ENCODE measurements at regions not wholly inside any gene's neighbourhood (a gene's known extent, or its start where the extent isn't known, plus 50 kb on each side); places are given as distances from the start of the nearest gene placed in this dataset.

DNA sequence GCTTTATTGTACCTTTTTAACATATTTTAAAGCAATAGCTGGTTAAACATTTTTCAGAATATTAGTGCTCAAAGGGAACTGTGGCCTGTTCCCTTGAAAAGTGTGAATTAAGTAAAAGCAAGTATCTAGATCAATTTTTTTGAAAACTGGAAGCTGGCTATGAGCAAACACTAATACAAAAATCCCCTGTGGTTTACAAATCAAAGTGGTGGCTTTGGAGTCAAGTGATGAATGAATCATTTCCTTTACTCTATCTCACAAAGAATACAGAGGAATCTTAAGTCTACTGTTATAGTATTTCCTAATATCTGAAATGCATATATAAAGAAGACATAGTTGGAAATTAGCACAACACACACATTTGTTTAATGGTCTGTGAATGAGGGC is 212.4 kb upstream of the C9orf72 start:
- DNase-seq (ENCODE audit: low read depth): no peak
- TF ChIP-seq CTCF (conservative IDR thresholded peaks at IDR 0.05; ENCODE audit: control insufficient read depth, insufficient read depth, low read depth, low read length): no peak

GRCh38 chr9:27787891-27788290 is 214.6 kb upstream of the C9orf72 start:
- H3K4me3 ChIP-seq (ENCODE audit: control insufficient read depth, low read depth, low read length): no peak overlapping the region
- DNase-seq (ENCODE audit: low read depth): no peak
- no peak for TF ChIP-seq CTCF (conservative IDR thresholded peaks at IDR 0.05; ENCODE audit: control insufficient read depth, insufficient read depth, low read depth, low read length)

More for the DNA sequence above, 212.4 kb upstream of the C9orf72 start:
- no peak overlapping the region for H3K4me3 ChIP-seq (ENCODE audit: control insufficient read depth, low read depth, low read length)

DNA sequence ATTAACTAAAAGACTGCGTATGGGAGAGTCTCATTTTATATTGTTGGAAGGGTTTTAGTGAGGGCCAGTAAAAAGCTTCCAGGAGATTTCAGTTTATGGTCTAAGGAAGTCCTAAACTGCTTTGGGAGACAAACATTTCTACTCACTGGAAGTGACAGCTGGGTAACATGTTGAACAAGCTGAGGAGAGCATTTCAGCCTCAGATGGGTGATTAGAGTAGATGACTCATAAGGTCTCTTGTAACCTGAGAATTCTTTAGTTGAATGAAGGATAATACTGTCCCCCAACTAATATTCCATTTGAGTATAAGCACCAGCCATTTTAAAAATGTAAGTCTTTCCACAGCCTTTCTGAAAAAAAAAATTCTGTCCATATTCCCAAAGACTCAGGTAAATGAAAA is 218.0 kb upstream of the C9orf72 start:
- H3K4me3 ChIP-seq (ENCODE audit: control insufficient read depth, low read depth, low read length): no peak overlapping the region
- no peak for TF ChIP-seq CTCF (conservative IDR thresholded peaks at IDR 0.05; ENCODE audit: control insufficient read depth, insufficient read depth, low read depth, low read length)
- DNase-seq (ENCODE audit: low read depth): no peak

DNA sequence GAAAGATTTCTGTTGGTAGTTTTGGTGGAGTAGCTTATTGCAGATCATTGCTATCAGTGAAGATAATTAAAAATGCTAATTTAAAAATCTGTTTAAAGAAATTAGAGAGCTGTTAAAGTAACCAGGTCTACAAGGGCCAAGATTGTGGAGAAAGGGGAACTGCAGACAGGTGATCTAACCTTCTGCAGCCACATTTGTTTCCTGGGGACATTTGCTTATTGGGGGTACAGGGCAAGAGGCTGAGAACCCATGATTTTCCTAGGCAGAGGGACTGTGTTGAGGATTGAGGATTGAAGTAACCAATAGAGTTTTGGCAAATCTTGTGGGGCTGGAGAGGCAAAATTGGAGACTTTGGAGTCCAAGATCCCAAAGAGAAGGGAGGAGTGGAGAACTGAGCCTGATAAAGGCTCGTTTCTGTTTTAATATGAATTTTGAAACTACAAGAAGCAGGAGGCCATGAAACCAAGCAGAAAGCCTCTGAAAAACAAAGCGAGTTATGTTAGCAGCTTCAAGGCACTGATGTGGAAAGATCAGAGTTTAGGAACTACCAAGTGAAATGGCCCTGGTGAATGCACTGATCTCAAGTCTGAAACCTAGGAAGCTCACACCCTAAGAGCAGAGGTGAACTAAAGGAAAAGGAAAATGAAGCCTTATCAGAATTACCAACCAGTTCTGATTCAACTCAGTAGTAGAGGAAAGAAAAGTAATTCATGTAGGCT is 219.8 kb upstream of the C9orf72 start:
- no peak for DNase-seq (ENCODE audit: low read depth)
- TF ChIP-seq CTCF (conservative IDR thresholded peaks at IDR 0.05; ENCODE audit: control insufficient read depth, insufficient read depth, low read depth, low read length): no peak
- no peak overlapping the region for H3K4me3 ChIP-seq (ENCODE audit: control insufficient read depth, low read depth, low read length)

DNA sequence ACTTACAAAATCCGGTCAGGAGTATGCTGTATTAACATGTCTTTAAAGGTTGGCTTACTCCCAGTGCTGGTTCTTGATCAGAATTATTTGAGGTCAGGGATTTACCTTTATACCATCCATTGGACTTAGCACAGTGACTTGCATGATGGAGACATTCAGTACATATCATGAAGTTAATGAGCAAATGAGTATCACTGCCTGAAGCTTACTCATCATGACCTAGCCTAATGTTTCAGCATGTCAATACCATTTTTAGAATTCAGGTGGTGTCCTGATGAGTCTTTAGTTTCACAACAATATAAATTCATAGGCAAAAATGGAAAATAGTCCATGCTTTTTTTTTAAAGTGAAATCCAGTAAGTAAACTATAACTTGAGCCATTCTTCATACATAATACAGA is 226.0 kb upstream of the C9orf72 start:
- TF ChIP-seq CTCF (conservative IDR thresholded peaks at IDR 0.05; ENCODE audit: control insufficient read depth, insufficient read depth, low read depth, low read length): no peak
- no peak for DNase-seq (ENCODE audit: low read depth)
- no peak overlapping the region for H3K4me3 ChIP-seq (ENCODE audit: control insufficient read depth, low read depth, low read length)

DNA sequence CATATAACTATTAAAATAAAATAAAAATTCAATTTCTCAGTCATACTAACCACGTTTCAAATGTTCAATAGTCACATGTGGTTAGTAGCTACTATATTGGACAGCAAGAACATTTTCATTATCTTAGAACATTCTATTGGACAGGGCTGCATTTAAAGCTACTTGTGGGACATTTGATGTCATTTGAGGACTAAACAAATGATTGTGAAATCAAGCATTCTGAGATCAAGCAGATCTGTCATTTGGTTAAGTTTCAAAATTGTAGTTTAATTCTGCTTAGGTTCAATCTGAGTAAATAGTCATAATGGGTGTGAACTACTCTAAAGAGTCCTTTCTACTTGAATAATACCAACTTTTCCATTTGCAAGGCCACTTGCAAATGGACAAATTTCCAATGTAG is 226.9 kb upstream of the C9orf72 start:
- no peak overlapping the region for H3K4me3 ChIP-seq (ENCODE audit: control insufficient read depth, low read depth, low read length)
- TF ChIP-seq CTCF (conservative IDR thresholded peaks at IDR 0.05; ENCODE audit: control insufficient read depth, insufficient read depth, low read depth, low read length): no peak
- no peak for DNase-seq (ENCODE audit: low read depth)
